GM12878 (cell line): ENCODE measurements at regions not wholly inside any gene's neighbourhood (a gene's known extent, or its start where the extent isn't known, plus 50 kb on each side); places are given as distances from the start of the nearest gene placed in this dataset.

Experiments used
- ATAC-seq: fragments of 200-7000 bp; cut with Tn5 transposase; 3 replicates; pipeline ENCODE4 v1.9.1; 2020; ENCODE audit warnings: mild to moderate bottlenecking, moderate library complexity
- BruUV-seq: library from RNA; stranded (reverse); fragments of 400-500 nt; replicated peaks from 2 replicates; lab custom pipeline; 2021; lab: Mats Ljungman, UMichigan
- CTCF ChIA-PET: fragments of 300-600 bp; sonication (Branson Sonifier 250); formaldehyde crosslinking; extraction: SDS; loops from one replicate; lab custom pipeline; 2021; ENCODE audit warnings: inconsistent platforms; lab: Yijun Ruan, JAX
- POLR2A ChIA-PET: fragments of 350-600 bp; formaldehyde crosslinking; extraction: SDS; loops from one replicate; lab custom pipeline; 2021; ENCODE audit warnings: inconsistent platforms; lab: Charles Lee
- RAD21 ChIA-PET: fragments of 300-600 bp; sonication (Branson Sonifier 250); formaldehyde crosslinking; loops from one replicate; lab custom pipeline; 2023; ENCODE audit warnings: antibody characterized with exemption; ENCODE audit not compliant: unreplicated experiment; lab: Charles Lee
- SMC1A ChIA-PET: fragments of 300-600 bp; sonication (Branson Sonifier 250); formaldehyde crosslinking; loops from one replicate; lab custom pipeline; 2023; ENCODE audit not compliant: unreplicated experiment, uncharacterized antibody; lab: Charles Lee
- DNase-seq: peaks from one replicate; pipeline ENCODE4 v3.0.0-alpha.2; 2011; ENCODE audit warnings: low read depth, low spot score
- FAIRE-seq: peaks from 3 replicates; lab custom pipeline; 2011; peaks lifted over from hg19 to GRCh38; lab: Jason Lieb, UNC
- H2AFZ ChIP-seq: 2 replicates; pipeline ENCODE4 v1.6.0; 2011; ENCODE audit warnings: low read depth, low read length, control low read depth; ENCODE audit not compliant: control insufficient read depth
- H3K27ac ChIP-seq: 2 replicates; pipeline ENCODE4 v1.5.1; 2011; ENCODE audit warnings: control low read depth; ENCODE audit not compliant: control insufficient read depth, insufficient read depth
- H3K27me3 ChIP-seq, 2 experiments: replicated peaks in 1 of 2; 2 replicates each; pipeline versions ENCODE4 v1.6.0 to v1.6.1; 2011; ENCODE audit warnings: low read length in 1 of 2; ENCODE audit not compliant: control insufficient read depth in 2 of 2, insufficient read depth in 2 of 2
- H3K36me3 ChIP-seq, 2 experiments: 2 replicates each; pipeline ENCODE4 v1.5.1; 2011; ENCODE audit warnings: low read length in 1 of 2; ENCODE audit not compliant: control insufficient read depth in 2 of 2, insufficient read depth in 2 of 2
- H3K4me1 ChIP-seq: 2 replicates; pipeline ENCODE4 v1.6.1; 2011; ENCODE audit warnings: mild to moderate bottlenecking, low read length, moderate library complexity, mixed read lengths; ENCODE audit not compliant: control insufficient read depth, insufficient read depth
- H3K4me2 ChIP-seq: 2 replicates; pipeline ENCODE4 v1.6.0; 2011; ENCODE audit warnings: control low read depth; ENCODE audit not compliant: control insufficient read depth, insufficient read depth
- H3K4me3 ChIP-seq: fragments of 200-600 bp; sonication (generic); 2 replicates; pipeline ENCODE4 v1.5.1; 2016
- H3K79me2 ChIP-seq: 2 replicates; pipeline ENCODE4 v1.6.0; 2011; ENCODE audit warnings: low read length; ENCODE audit not compliant: control insufficient read depth, insufficient read depth
- H3K9ac ChIP-seq: 2 replicates; pipeline ENCODE4 v1.8.0; 2011; ENCODE audit warnings: low read length, control low read depth, mixed read lengths; ENCODE audit not compliant: control insufficient read depth, insufficient read depth
- H3K9me3 ChIP-seq: replicated peaks from 3 replicates; pipeline ENCODE4 v1.5.1; 2011; ENCODE audit warnings: mild to moderate bottlenecking, low read length; ENCODE audit not compliant: control insufficient read depth, insufficient read depth
- H4K20me1 ChIP-seq: 2 replicates; pipeline ENCODE4 v1.6.0; 2011; ENCODE audit not compliant: control insufficient read depth, insufficient read depth
- ASH2L ChIP-seq: fragments of 300-600, 200-600 bp; sonication (generic); IDR thresholded peaks from 2 replicates; pipeline ENCODE4 v1.6.1; 2017; ENCODE audit warnings: low read depth, mild to moderate bottlenecking, borderline replicate concordance
- CREM ChIP-seq: IDR thresholded peaks from 2 replicates; pipeline ENCODE4 v1.6.1; 2014; ENCODE audit warnings: antibody characterized with exemption, low read depth
- MYC ChIP-seq: IDR thresholded peaks from 2 replicates; pipeline ENCODE4 v1.6.1; 2011; ENCODE audit warnings: mild to moderate bottlenecking, low read length, moderate library complexity, inconsistent platforms; ENCODE audit not compliant: insufficient read depth, insufficient replicate concordance, insufficient read length, severe bottlenecking
- NKRF ChIP-seq: fragments of 450-650 bp; conservative IDR thresholded peaks from 2 replicates; pipeline ENCODE4 v1.6.1; 2017; ENCODE audit warnings: mild to moderate bottlenecking, moderate library complexity
- NR2C2 ChIP-seq: IDR thresholded peaks from 2 replicates; pipeline ENCODE4 v1.6.1; 2011; ENCODE audit warnings: borderline replicate concordance, low read depth; ENCODE audit not compliant: control insufficient read depth, insufficient read length
- PAX5 ChIP-seq: IDR thresholded peaks from 2 replicates; pipeline ENCODE4 v1.6.1; 2011; ENCODE audit warnings: low read depth, low read length, borderline replicate concordance
- PKNOX1 ChIP-seq: fragments of 450-650 bp; IDR thresholded peaks from 2 replicates; pipeline ENCODE4 v1.6.1; 2016; ENCODE audit warnings: mild to moderate bottlenecking
- RCOR1 ChIP-seq: conservative IDR thresholded peaks from 2 replicates; pipeline ENCODE4 v1.6.1; 2012; ENCODE audit warnings: low read depth, low read length, improper control_type of control experiment
- RELA ChIP-seq: fragments of 450-650 bp; IDR thresholded peaks from 2 replicates; pipeline ENCODE4 v1.8.0; 2014; ENCODE audit warnings: borderline replicate concordance; ENCODE audit not compliant: partially characterized antibody
- SIX5 ChIP-seq: IDR thresholded peaks from 2 replicates; pipeline ENCODE4 v1.6.1; 2011; ENCODE audit warnings: mild to moderate bottlenecking, low read depth, low read length, moderate library complexity; ENCODE audit not compliant: severe bottlenecking
- SKIL ChIP-seq: fragments of 450-650 bp; IDR thresholded peaks from 2 replicates; pipeline ENCODE4 v1.6.1; 2017; ENCODE audit warnings: mild to moderate bottlenecking, low read depth, inconsistent platforms; ENCODE audit not compliant: poor library complexity, severe bottlenecking
- SMAD1 ChIP-seq: fragments of 450-650 bp; IDR thresholded peaks from 2 replicates; pipeline ENCODE4 v1.6.1; 2018; ENCODE audit warnings: mild to moderate bottlenecking, low read depth; ENCODE audit not compliant: partially characterized antibody
- USF1 ChIP-seq: IDR thresholded peaks from 2 replicates; pipeline ENCODE4 v1.6.1; 2011; ENCODE audit warnings: borderline replicate concordance, low read depth, mild to moderate bottlenecking, moderate library complexity, mixed read lengths, low read length; ENCODE audit not compliant: insufficient read depth; ENCODE audit errors: extremely low read length
- YY1 ChIP-seq: IDR thresholded peaks from 2 replicates; pipeline ENCODE4 v1.6.1; 2011; ENCODE audit warnings: low read depth, mild to moderate bottlenecking, low read length
- ZNF217 ChIP-seq: fragments of 450-650 bp; IDR thresholded peaks from 2 replicates; pipeline ENCODE4 v1.6.1; 2017; ENCODE audit warnings: antibody characterized with exemption, mild to moderate bottlenecking
- ZZZ3 ChIP-seq: IDR thresholded peaks from 2 replicates; pipeline ENCODE4 v1.6.1; 2011; ENCODE audit warnings: low read depth; ENCODE audit not compliant: control insufficient read depth, insufficient read length
- WGBS: methylation state at CpG from one replicate; pipeline ENCODE4 v1.1.6; 2016; ENCODE audit warnings: low lambda C conversion rate; ENCODE audit not compliant: insufficient replicate concordance, insufficient coverage; ENCODE audit errors: missing lambda C conversion rate; 5-methylcytosine and 5-hydroxymethylcytosine counted together
- in situ Hi-C: fragments of 300-500 bp; cut with MboI; formaldehyde crosslinking; loops from 9 replicates; pipeline ENCODE4 v1.14.3; 2018; ENCODE audit warnings: mixed read lengths
- intact Hi-C: fragments of 100-400 bp; cut with micrococcal nuclease; formaldehyde crosslinking; loops from one replicate; pipeline ENCODE4 v1.14.2; 2022; ENCODE audit not compliant: unreplicated experiment

- TF ChIP-seq USF1 (no peak), ZZZ3 (no peak), CREM (no peak), ZNF217 (no peak), NR2C2 (no peak)
Measured at GRCh38 chr1:101550581-101550980, 313.8 kb downstream of the S1PR1 start (continued).

GRCh38 chr1:101566883-101567538 is 330.2 kb downstream of the S1PR1 start:
- no TSS peak for BruUV-seq
- WGBS, result 100% methylated on average over 1 of the region's 1 CpG
- peak; percentile 28; the same call in 2 of the 3 replicates for ATAC-seq
- no peaks in the 10 kb centered on the region for H3K79me2 ChIP-seq
- DNase-seq, result no peak
- RAD21 ChIA-PET, result interaction anchor here (2.0 kb wide), 1 partner anchor 47 kb away, joined by 9 read pairs; no protein-coding TSS in a partner anchor
- no peak overlapping the region for H3K9ac ChIP-seq
- H4K20me1 ChIP-seq, result no peaks in the 10 kb centered on the region
- no peaks in the 10 kb centered on the region; the same call in 2 of the 3 replicates for H3K9me3 ChIP-seq
- POLR2A ChIA-PET, result no interaction called here
- H2AFZ ChIP-seq, result no peak overlapping the region
- H3K27me3 ChIP-seq, result no peaks in the 10 kb centered on the region
- intact Hi-C loops, result loop anchor here (1.0 to 2.0 kb wide), 2 partner anchors 47 to 258 kb away; no protein-coding TSS in a partner anchor
- FAIRE-seq, result no peak
- no peak overlapping the region for H3K4me2 ChIP-seq
- SMC1A ChIA-PET, result interaction anchor here (1.0 to 2.1 kb wide), 3 partner anchors 47 to 57 kb away, joined by 3 to 15 read pairs (median 5); no protein-coding TSS in a partner anchor
- H3K36me3 ChIP-seq, result no peaks in the 10 kb centered on the region
- no peak overlapping the region for H3K27ac ChIP-seq
- in situ Hi-C loops, result no loop called here
- no peaks in the 10 kb centered on the region for H3K4me1 ChIP-seq
- no peak overlapping the region for H3K4me3 ChIP-seq
- CTCF ChIA-PET, result interaction anchor here (0.7 to 6.0 kb wide), 12 partner anchors 9 to 680 kb away, joined by 3 to 84 read pairs (median 4); no protein-coding TSS in a partner anchor
- TF ChIP-seq NKRF (no peak), ASH2L (no peak), RCOR1 (no peak), MYC (no peak), SMAD1 (no peak), RELA (no peak), YY1 (no peak), PAX5 (no peak), PKNOX1 (no peak), SIX5 (no peak), SKIL (no peak)
